ENCODE measurements at regions not wholly inside any gene's neighbourhood (a gene's known extent, or its start where the extent isn't known, plus 50 kb on each side); places are given as distances from the start of the nearest gene placed in this dataset.

- TF ChIP-seq CTCF (IDR thresholded peaks at IDR 0.05; ENCODE audit: insufficient read depth, low read length, poor library complexity, severe bottlenecking): no peak
- H3K27me3 ChIP-seq (ENCODE audit: control insufficient read depth, insufficient read depth, low read length): no peaks in the 10 kb centered on the region
Measured at GRCh38 chr9:2411459-2412215, 209.9 kb upstream of the VLDLR start.

GRCh38 chr9:2413160-2413805 is 208.3 kb upstream of the VLDLR start:
- DNase-seq (ENCODE audit: low read depth): no peak
- Histone ChIP-seq H3K27me3 (ENCODE audit: control insufficient read depth, insufficient read depth, low read length) (no peaks in the 10 kb centered on the region), H3K4me3 (ENCODE audit: low read depth, low read length) (no peak overlapping the region), H3K36me3 (ENCODE audit: control insufficient read depth, insufficient read depth, low read length) (no peaks in the 10 kb centered on the region)
- no peak for TF ChIP-seq CTCF (IDR thresholded peaks at IDR 0.05; ENCODE audit: insufficient read depth, low read length, poor library complexity, severe bottlenecking)

More at GRCh38 chr9:2411459-2412215, 209.9 kb upstream of the VLDLR start:
- H3K4me3 ChIP-seq (ENCODE audit: low read depth, low read length): no peak overlapping the region
- peak; percentile 31 for DNase-seq (ENCODE audit: low read depth)
- no peaks in the 10 kb centered on the region for H3K36me3 ChIP-seq (ENCODE audit: control insufficient read depth, insufficient read depth, low read length)

GRCh38 chr9:2414465-2414864 is 207.1 kb upstream of the VLDLR start:
- H3K4me3 ChIP-seq (ENCODE audit: low read depth, low read length): no peak overlapping the region
- DNase-seq (ENCODE audit: low read depth): no peak
- H3K27me3 ChIP-seq (ENCODE audit: control insufficient read depth, insufficient read depth, low read length): no peaks in the 10 kb centered on the region
- H3K36me3 ChIP-seq (ENCODE audit: control insufficient read depth, insufficient read depth, low read length): no peaks in the 10 kb centered on the region
- TF ChIP-seq CTCF (IDR thresholded peaks at IDR 0.05; ENCODE audit: insufficient read depth, low read length, poor library complexity, severe bottlenecking): no peak

GRCh38 chr9:2415326-2415725 is 206.3 kb upstream of the VLDLR start:
- Histone ChIP-seq H3K4me3 (ENCODE audit: low read depth, low read length) (no peak overlapping the region), H3K36me3 (ENCODE audit: control insufficient read depth, insufficient read depth, low read length) (no peaks in the 10 kb centered on the region), H3K27me3 (ENCODE audit: control insufficient read depth, insufficient read depth, low read length) (no peaks in the 10 kb centered on the region)
- no peak for TF ChIP-seq CTCF (IDR thresholded peaks at IDR 0.05; ENCODE audit: insufficient read depth, low read length, poor library complexity, severe bottlenecking)
- DNase-seq (ENCODE audit: low read depth): no peak

- no peak for TF ChIP-seq CTCF (IDR thresholded peaks at IDR 0.05; ENCODE audit: insufficient read depth, low read length, poor library complexity, severe bottlenecking)
Measured at GRCh38 chr9:2417730-2418129, 203.9 kb upstream of the VLDLR start.

More at GRCh38 chr9:2417730-2418129, 203.9 kb upstream of the VLDLR start:
- H3K36me3 ChIP-seq (ENCODE audit: control insufficient read depth, insufficient read depth, low read length): no peaks in the 10 kb centered on the region
- H3K27me3 ChIP-seq (ENCODE audit: control insufficient read depth, insufficient read depth, low read length): no peaks in the 10 kb centered on the region
- no peak for DNase-seq (ENCODE audit: low read depth)
- no peak overlapping the region for H3K4me3 ChIP-seq (ENCODE audit: low read depth, low read length)
